Duodenal mucosa (tissue), 2 donors: ENCODE measurements at regions not wholly inside any gene's neighbourhood (a gene's known extent, or its start where the extent isn't known, plus 50 kb on each side); places are given as distances from the start of the nearest gene placed in this dataset.

Source experiments
- H3K27ac ChIP-seq: one replicate; pipeline ENCODE4 v1.7.0; 2013; ENCODE audit warnings: low read depth, low read length
- H3K27me3 ChIP-seq, 2 donors: one replicate each; pipeline ENCODE4 v1.7.0; 2013; ENCODE audit warnings: low read length in 2 of 2, control low read depth in 1 of 2; ENCODE audit not compliant: insufficient read depth in 2 of 2, control insufficient read depth in 1 of 2
- H3K36me3 ChIP-seq, 2 donors: one replicate each; pipeline ENCODE4 v1.7.0; 2013; ENCODE audit warnings: low read length in 2 of 2, control low read depth in 1 of 2; ENCODE audit not compliant: insufficient read depth in 2 of 2, control insufficient read depth in 1 of 2
- H3K4me1 ChIP-seq, 2 donors: one replicate each; pipeline ENCODE4 v1.7.0; 2013; ENCODE audit warnings: low read length in 2 of 2, control low read depth in 1 of 2; ENCODE audit not compliant: insufficient read depth in 2 of 2, control insufficient read depth in 1 of 2
- H3K4me3 ChIP-seq, 2 donors: one replicate each; pipeline ENCODE4 v1.7.0; 2013; ENCODE audit warnings: low read length in 2 of 2, low read depth in 1 of 2
- H3K9ac ChIP-seq, 2 donors: one replicate each; pipeline ENCODE4 v1.7.0; 2013; ENCODE audit warnings: low read length in 2 of 2, low read depth in 1 of 2
- H3K9me3 ChIP-seq, 2 donors: one replicate each; pipeline ENCODE4 v1.7.0; 2013; ENCODE audit warnings: low read length in 2 of 2, control low read depth in 1 of 2; ENCODE audit not compliant: control insufficient read depth in 1 of 2

GRCh38 chr5:124997186-124997893 is 250.9 kb upstream of the ZNF608 start:
- no peaks in the 10 kb centered on the region for H3K36me3 ChIP-seq
- no peaks in the 10 kb centered on the region for H3K4me1 ChIP-seq
- H3K27ac ChIP-seq: no peak overlapping the region
- no peaks in the 10 kb centered on the region for H3K27me3 ChIP-seq
- no peak overlapping the region for H3K4me3 ChIP-seq
- H3K9ac ChIP-seq: no peak overlapping the region
- H3K9me3 ChIP-seq: no peaks in the 10 kb centered on the region

GRCh38 chr5:124998520-124998919 is 252.1 kb upstream of the ZNF608 start:
- Histone ChIP-seq H3K27me3 (no peaks in the 10 kb centered on the region), H3K36me3 (no peaks in the 10 kb centered on the region), H3K9ac (no peak overlapping the region), H3K4me1 (no peaks in the 10 kb centered on the region), H3K9me3 (no peaks in the 10 kb centered on the region), H3K4me3 (no peak overlapping the region), H3K27ac (no peak overlapping the region)

GRCh38 chr5:125002727-125003598 is 256.5 kb upstream of the ZNF608 start:
- no peak overlapping the region for H3K9ac ChIP-seq
- peaks cover 0 to 3% of the 10 kb centered on the region in 2 donors for H3K4me1 ChIP-seq
- no peaks in the 10 kb centered on the region for H3K27me3 ChIP-seq
- no peak overlapping the region for H3K4me3 ChIP-seq
- no peak overlapping the region for H3K27ac ChIP-seq
- no peaks in the 10 kb centered on the region for H3K9me3 ChIP-seq
- H3K36me3 ChIP-seq: no peaks in the 10 kb centered on the region

GRCh38 chr5:125004009-125004408 is 257.6 kb upstream of the ZNF608 start:
- Histone ChIP-seq H3K9ac (no peak overlapping the region), H3K4me3 (no peak overlapping the region), H3K27ac (no peak overlapping the region), H3K9me3 (no peaks in the 10 kb centered on the region), H3K36me3 (no peaks in the 10 kb centered on the region), H3K27me3 (no peaks in the 10 kb centered on the region), H3K4me1 (peaks cover 0 to 3% of the 10 kb centered on the region in 2 donors)

- no peak overlapping the region for H3K4me3 ChIP-seq
- H3K36me3 ChIP-seq: no peaks in the 10 kb centered on the region
- no peaks in the 10 kb centered on the region for H3K27me3 ChIP-seq
- no peak overlapping the region for H3K27ac ChIP-seq
- H3K9ac ChIP-seq: no peak overlapping the region
- peaks cover 0 to 3% of the 10 kb centered on the region in 2 donors for H3K4me1 ChIP-seq
- H3K9me3 ChIP-seq: no peaks in the 10 kb centered on the region
These were observed 258.8 kb upstream of the ZNF608 start for GRCh38 chr5:125005266-125005665.

- Histone ChIP-seq H3K27ac (no peak overlapping the region), H3K4me1 (peaks cover under 1 to 6% of the 10 kb centered on the region in 2 donors), H3K27me3 (no peaks in the 10 kb centered on the region), H3K36me3 (no peaks in the 10 kb centered on the region), H3K4me3 (no peak overlapping the region), H3K9ac (no peak overlapping the region), H3K9me3 (no peaks in the 10 kb centered on the region)
These were observed 259.7 kb upstream of the ZNF608 start for GRCh38 chr5:125006011-125006685.

- no peaks in the 10 kb centered on the region for H3K9me3 ChIP-seq
- H3K4me1 ChIP-seq: peaks cover 6 to 26% of the 10 kb centered on the region in 2 donors
- H3K27me3 ChIP-seq: no peaks in the 10 kb centered on the region
- no peak overlapping the region for H3K27ac ChIP-seq
- no peaks in the 10 kb centered on the region for H3K36me3 ChIP-seq
- H3K4me3 ChIP-seq: no peak overlapping the region
- H3K9ac ChIP-seq: no peak overlapping the region
These were observed 263.9 kb upstream of the ZNF608 start for GRCh38 chr5:125010356-125010755.

GRCh38 chr5:125011014-125011413 is 264.6 kb upstream of the ZNF608 start:
- H3K9ac ChIP-seq: no peak overlapping the region
- no peak overlapping the region for H3K27ac ChIP-seq
- H3K4me1 ChIP-seq: peaks cover 6 to 26% of the 10 kb centered on the region in 2 donors
- no peak overlapping the region for H3K4me3 ChIP-seq
- H3K27me3 ChIP-seq: no peaks in the 10 kb centered on the region
- H3K9me3 ChIP-seq: no peaks in the 10 kb centered on the region
- no peaks in the 10 kb centered on the region for H3K36me3 ChIP-seq

GRCh38 chr5:125011419-125011818 is 265.0 kb upstream of the ZNF608 start:
- H3K9me3 ChIP-seq: no peaks in the 10 kb centered on the region

GRCh38 chr5:125011947-125012346 is 265.5 kb upstream of the ZNF608 start:
- H3K9me3 ChIP-seq: no peaks in the 10 kb centered on the region
- no peaks in the 10 kb centered on the region for H3K27me3 ChIP-seq
- H3K27ac ChIP-seq: no peak overlapping the region
- no peaks in the 10 kb centered on the region for H3K36me3 ChIP-seq
- H3K4me3 ChIP-seq: no peak overlapping the region
- no peak overlapping the region for H3K9ac ChIP-seq
- H3K4me1 ChIP-seq: peaks cover 6 to 23% of the 10 kb centered on the region in 2 donors

More at GRCh38 chr5:125011419-125011818, 265.0 kb upstream of the ZNF608 start:
- Histone ChIP-seq H3K4me1 (peaks cover 6 to 23% of the 10 kb centered on the region in 2 donors), H3K9ac (no peak overlapping the region), H3K4me3 (no peak overlapping the region), H3K36me3 (no peaks in the 10 kb centered on the region), H3K27ac (no peak overlapping the region), H3K27me3 (no peaks in the 10 kb centered on the region)
